IMR-90 (cell line): ENCODE measurements at regions not wholly inside any gene's neighbourhood (a gene's known extent, or its start where the extent isn't known, plus 50 kb on each side); places are given as distances from the start of the nearest gene placed in this dataset.

ENCODE experiments used
- ATAC-seq: fragments of 200-7000 bp; cut with Tn5 transposase; 2 replicates; pipeline ENCODE4 v1.9.1; 2020; ENCODE audit warnings: low read depth, mild to moderate bottlenecking, moderate library complexity
- BruUV-seq: library from RNA; stranded (reverse); fragments of 400-500 nt; replicated peaks from 2 replicates; lab custom pipeline; 2021; lab: Mats Ljungman, UMichigan
- CTCF ChIA-PET: fragments of 300-600 bp; formaldehyde crosslinking; extraction: SDS; loops from one replicate; lab custom pipeline; 2021; ENCODE audit warnings: antibody characterized with exemption; lab: Yijun Ruan, JAX
- POLR2A ChIA-PET: fragments of 300-600 bp; sonication (Branson Sonifier 250); formaldehyde crosslinking; loops from one replicate; lab custom pipeline; 2022; ENCODE audit warnings: antibody characterized with exemption; ENCODE audit not compliant: unreplicated experiment; lab: Charles Lee
- DNase-seq: peaks from one replicate; pipeline ENCODE4 v3.0.0; 2013
- H2AFZ ChIP-seq: replicated peaks from 2 replicates; pipeline ENCODE3; 2013; ENCODE audit warnings: low read length, mild to moderate bottlenecking; ENCODE audit not compliant: poor library complexity
- H2AK5ac ChIP-seq: 2 replicates; pipeline ENCODE4 v1.6.1; 2013; ENCODE audit warnings: low read depth, low read length, inconsistent platforms
- H2AK9ac ChIP-seq: replicated peaks from 2 replicates; pipeline ENCODE3; 2013; ENCODE audit warnings: mild to moderate bottlenecking, low read depth, low read length, moderate library complexity; ENCODE audit not compliant: poor library complexity
- H2BK120ac ChIP-seq: 2 replicates; pipeline ENCODE4 v1.6.1; 2013; ENCODE audit warnings: low read depth, low read length, inconsistent platforms
- H2BK15ac ChIP-seq: 3 replicates; pipeline ENCODE4 v1.6.1; 2013; ENCODE audit warnings: low read depth, low read length, inconsistent platforms
- H2BK20ac ChIP-seq: 2 replicates; pipeline ENCODE4 v1.6.1; 2013; ENCODE audit warnings: low read depth, mild to moderate bottlenecking, inconsistent platforms, low read length, moderate library complexity
- H2BK5ac ChIP-seq: 2 replicates; pipeline ENCODE4 v1.6.1; 2013; ENCODE audit warnings: mild to moderate bottlenecking, low read depth, low read length, inconsistent platforms; ENCODE audit not compliant: poor library complexity, severe bottlenecking
- H3K14ac ChIP-seq: replicated peaks from 2 replicates; pipeline ENCODE4 v1.6.1; 2013; ENCODE audit warnings: low read depth, low read length, inconsistent platforms
- H3K18ac ChIP-seq: 2 replicates; pipeline ENCODE4 v1.6.1; 2013; ENCODE audit warnings: low read depth, low read length, control low read depth
- H3K23ac ChIP-seq: 2 replicates; pipeline ENCODE4 v1.6.1; 2013; ENCODE audit warnings: low read depth, low read length, inconsistent platforms
- H3K27ac ChIP-seq: 2 replicates; pipeline ENCODE4 v1.5.1; 2013; ENCODE audit warnings: mild to moderate bottlenecking, control low read depth, low read length; ENCODE audit not compliant: insufficient read depth
- H3K27me3 ChIP-seq: 2 replicates; pipeline ENCODE4 v1.6.1; 2013; ENCODE audit warnings: low read length; ENCODE audit not compliant: control insufficient read depth, insufficient read depth
- H3K36me3 ChIP-seq: 2 replicates; pipeline ENCODE4 v1.6.1; 2013; ENCODE audit warnings: low read length, mixed read lengths; ENCODE audit not compliant: control insufficient read depth, insufficient read depth
- H3K4ac ChIP-seq: 2 replicates; pipeline ENCODE4 v1.6.1; 2013; ENCODE audit warnings: low read depth, low read length, inconsistent platforms
- H3K4me1 ChIP-seq: 2 replicates; pipeline ENCODE4 v1.6.1; 2013; ENCODE audit warnings: low read length, mixed read lengths; ENCODE audit not compliant: control insufficient read depth, insufficient read depth
- H3K4me2 ChIP-seq: 2 replicates; pipeline ENCODE4 v1.6.1; 2013; ENCODE audit warnings: low read depth, mild to moderate bottlenecking, control low read depth, low read length, moderate library complexity
- H3K4me3 ChIP-seq: 2 replicates; pipeline ENCODE4 v1.5.1; 2013; ENCODE audit warnings: low read depth, mild to moderate bottlenecking, control low read depth, low read length, moderate library complexity; ENCODE audit not compliant: insufficient read depth
- H3K56ac ChIP-seq: 2 replicates; pipeline ENCODE4 v1.6.1; 2013; ENCODE audit warnings: low read length, inconsistent platforms; ENCODE audit not compliant: insufficient read depth; ENCODE audit errors: extremely low read depth
- H3K79me1 ChIP-seq, 2 experiments: 2 replicates each; pipeline ENCODE4 v1.6.1; 2013; ENCODE audit warnings: low read length in 2 of 2, inconsistent platforms in 1 of 2, low read depth in 1 of 2
- H3K9ac ChIP-seq: 2 replicates; pipeline ENCODE4 v1.6.1; 2013; ENCODE audit warnings: low read depth, low read length, control low read depth
- H3K9me1 ChIP-seq: 2 replicates; pipeline ENCODE4 v1.6.1; 2013; ENCODE audit warnings: low read length, inconsistent platforms; ENCODE audit not compliant: insufficient read depth
- H3K9me3 ChIP-seq: 2 replicates; pipeline ENCODE4 v1.6.1; 2013; ENCODE audit warnings: low read length; ENCODE audit not compliant: control insufficient read depth, insufficient read depth
- H4K20me1 ChIP-seq: 2 replicates; pipeline ENCODE4 v1.6.1; 2013; ENCODE audit warnings: low read length, inconsistent platforms; ENCODE audit not compliant: insufficient read depth
- H4K5ac ChIP-seq: 2 replicates; pipeline ENCODE4 v1.6.1; 2013; ENCODE audit warnings: mild to moderate bottlenecking, low read depth, low read length, control low read depth
- H4K8ac ChIP-seq, 2 experiments: 2 replicates each; pipeline ENCODE4 v1.6.1; 2013; ENCODE audit warnings: low read depth in 2 of 2, low read length in 2 of 2, control low read depth in 1 of 2, inconsistent platforms in 1 of 2
- H4K91ac ChIP-seq: 2 replicates; pipeline ENCODE4 v1.6.1; 2013; ENCODE audit warnings: low read depth, low read length, inconsistent platforms; ENCODE audit not compliant: insufficient read depth
- BHLHE40 ChIP-seq: fragments of 150-350 bp; IDR thresholded peaks from 2 replicates; pipeline ENCODE4 v1.6.1; 2016; ENCODE audit warnings: mild to moderate bottlenecking, low read depth, low read length
- CEBPB ChIP-seq: IDR thresholded peaks from 2 replicates; pipeline ENCODE4 v1.6.1; 2012; ENCODE audit warnings: low read depth, low read length, improper control_type of control experiment
- CHD1 ChIP-seq: IDR thresholded peaks from 2 replicates; pipeline ENCODE4 v1.6.1; 2012; ENCODE audit warnings: low read depth, low read length, improper control_type of control experiment
- CTCF ChIP-seq: conservative IDR thresholded peaks from 2 replicates; pipeline ENCODE4 v1.5.1; 2012; ENCODE audit warnings: mild to moderate bottlenecking, low read depth, low read length, improper control_type of control experiment
- ELK1 ChIP-seq: fragments of 150-350 bp; IDR thresholded peaks from 2 replicates; pipeline ENCODE4 v1.6.1; 2016; ENCODE audit warnings: low read depth, mild to moderate bottlenecking, low read length, moderate library complexity, borderline replicate concordance
- MAFK ChIP-seq: IDR thresholded peaks from 2 replicates; pipeline ENCODE4 v1.6.1; 2012; ENCODE audit warnings: low read depth, low read length, improper control_type of control experiment
- MAZ ChIP-seq: IDR thresholded peaks from 2 replicates; pipeline ENCODE4 v1.6.1; 2012; ENCODE audit warnings: low read depth, mild to moderate bottlenecking, low read length, improper control_type of control experiment, moderate library complexity, borderline replicate concordance
- MXI1 ChIP-seq: IDR thresholded peaks from 2 replicates; pipeline ENCODE4 v1.6.1; 2012; ENCODE audit warnings: low read depth, mild to moderate bottlenecking, low read length, moderate library complexity, borderline replicate concordance
- NFE2L2 ChIP-seq: fragments of 150-350 bp; IDR thresholded peaks from 2 replicates; pipeline ENCODE4 v1.6.1; 2016; ENCODE audit warnings: low read depth, mild to moderate bottlenecking, low read length
- POLR2A ChIP-seq: IDR thresholded peaks from 2 replicates; pipeline ENCODE4 v1.6.1; 2012; ENCODE audit warnings: mild to moderate bottlenecking, low read depth, low read length
- RAD21 ChIP-seq: IDR thresholded peaks from 2 replicates; pipeline ENCODE4 v1.6.1; 2012; ENCODE audit warnings: low read length, improper control_type of control experiment
- RCOR1 ChIP-seq: IDR thresholded peaks from 2 replicates; pipeline ENCODE4 v1.6.1; 2012; ENCODE audit warnings: mild to moderate bottlenecking, low read length, improper control_type of control experiment; ENCODE audit not compliant: insufficient replicate concordance
- RFX5 ChIP-seq: IDR thresholded peaks from 2 replicates; pipeline ENCODE4 v1.8.0; 2012; ENCODE audit warnings: low read depth, mild to moderate bottlenecking, low read length, moderate library complexity
- USF2 ChIP-seq: fragments of 150-350 bp; IDR thresholded peaks from 2 replicates; pipeline ENCODE4 v1.6.1; 2017; ENCODE audit warnings: mild to moderate bottlenecking, antibody characterized with exemption, low read length, low read depth
- dilution Hi-C: fragments of 300-500 bp; cut with HindIII; formaldehyde crosslinking; loops from one replicate; pipeline ENCODE4 v1.14.3; 2018; ENCODE audit warnings: low sequenced_read_pairs; ENCODE audit not compliant: unreplicated experiment
- in situ Hi-C: fragments of 300-500 bp; cut with MboI; formaldehyde crosslinking; loops from 3 replicates; pipeline ENCODE4 v1.14.3; 2019; ENCODE audit warnings: low sequenced_read_pairs, inconsistent platforms, mixed read lengths
- intact Hi-C: fragments of 100-400 bp; cut with micrococcal nuclease; formaldehyde crosslinking; loops from 2 replicates; pipeline ENCODE4 v1.10.0; 2022

GRCh38 chr5:74064225-74064624 is 438.2 kb downstream of the ARHGEF28 start:
- Histone ChIP-seq H3K4ac (no peak overlapping the region), H3K18ac (no peak overlapping the region), H2BK120ac (no peak overlapping the region), H4K91ac (no peak overlapping the region), H3K79me1 (no peaks in the 10 kb centered on the region), H3K27ac (no peak overlapping the region), H2BK5ac (no peak overlapping the region), H3K4me2 (no peak overlapping the region), H2BK20ac (no peak overlapping the region), H4K5ac (no peak overlapping the region), H3K4me3 (no peak overlapping the region), H3K56ac (no peak overlapping the region), H3K14ac (no peak overlapping the region), H2AFZ (no peak overlapping the region), H2AK5ac (no peak overlapping the region), H4K20me1 (no peaks in the 10 kb centered on the region), H3K36me3 (no peaks in the 10 kb centered on the region), H3K9ac (no peak overlapping the region), H3K23ac (no peak overlapping the region), H4K8ac (no peak overlapping the region), H3K9me3 (no peaks in the 10 kb centered on the region), H2AK9ac (no peak overlapping the region), H2BK15ac (no peak overlapping the region), H3K4me1 (peaks cover 2% of the 10 kb centered on the region), H3K9me1 (peaks cover 4% of the 10 kb centered on the region), H3K27me3 (no peaks in the 10 kb centered on the region)
- ChIA-PET POLR2A (no interaction called here), CTCF (no interaction called here)
- ATAC-seq (peak; percentile 56), DNase-seq (peak; percentile 19)
- BruUV-seq, result no TSS peak
- dilution Hi-C loops (no loop called here), in situ Hi-C loops (no loop called here), intact Hi-C loops (no loop called here)
- TF ChIP-seq POLR2A, result no peak
- no peak for TF ChIP-seq USF2
- no peak for TF ChIP-seq CTCF
- TF ChIP-seq CHD1, result no peak
- TF ChIP-seq RAD21, result no peak
- no peak for TF ChIP-seq CEBPB
- TF ChIP-seq ELK1, result no peak
- TF ChIP-seq RCOR1, result no peak
- TF ChIP-seq MXI1, result no peak
- TF ChIP-seq MAFK, result no peak
- TF ChIP-seq MAZ, result no peak
- TF ChIP-seq NFE2L2, result no peak
- TF ChIP-seq RFX5, result no peak
- TF ChIP-seq BHLHE40, result no peak
